Activated naive CD4-positive, alpha-beta T cell treated with anti-CD3 and anti-CD28 coated beads, Interleukin-2, amount 50 U/mL, for 24 hours (primary cell): ENCODE measurements at regions not wholly inside any gene's neighbourhood (a gene's known extent, or its start where the extent isn't known, plus 50 kb on each side); places are given as distances from the start of the nearest gene placed in this dataset.
"Not testable (repeated sequence)": the region's sequence is repeated elsewhere in the genome, so short reads cannot be mapped to it uniquely, and the experiment has no call there.

Experiments
- H3K27ac Mint-ChIP-seq: one replicate; pipeline ENCODE4 v1.8.0; 2021; ENCODE audit warnings: mild to moderate bottlenecking, mixed read lengths
- H3K27me3 Mint-ChIP-seq: one replicate; pipeline ENCODE4 v1.8.0; 2021; ENCODE audit warnings: mixed read lengths
- H3K36me3 Mint-ChIP-seq: one replicate; pipeline ENCODE4 v1.8.0; 2021; ENCODE audit warnings: mixed read lengths
- H3K4me1 Mint-ChIP-seq: one replicate; pipeline ENCODE4 v1.8.0; 2021; ENCODE audit warnings: mixed read lengths
- H3K4me3 Mint-ChIP-seq: one replicate; pipeline ENCODE4 v1.8.0; 2021; ENCODE audit warnings: mild to moderate bottlenecking, mixed read lengths
- H3K9me3 Mint-ChIP-seq: one replicate; pipeline ENCODE4 v1.8.0; 2021; ENCODE audit warnings: mixed read lengths

DNA sequence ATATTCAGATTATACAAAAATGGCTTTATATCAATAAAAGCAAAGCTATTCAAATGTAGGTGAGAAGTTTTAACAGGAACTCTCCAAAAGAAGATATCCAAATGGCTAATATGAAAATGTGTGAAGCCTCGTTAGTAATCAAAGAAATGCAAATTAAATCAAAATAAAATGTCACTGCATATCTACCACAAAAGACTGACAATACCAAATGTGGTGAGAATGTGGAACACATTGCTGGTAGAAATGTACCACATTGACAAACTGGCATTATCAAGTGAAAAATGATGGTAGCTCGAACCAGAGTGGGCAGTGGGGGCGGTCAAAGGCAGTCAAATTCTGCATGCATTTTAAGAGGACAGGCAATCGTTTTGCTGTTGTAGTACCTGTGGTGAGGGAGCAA, 1012.7 kb downstream of the TDRD15 start:
- Mint-ChIP-seq H3K27me3 (no peaks in the 10 kb centered on the region), H3K9me3 (no peaks in the 10 kb centered on the region), H3K4me3 (no peak overlapping the region), H3K27ac (no peak overlapping the region), H3K4me1 (no peaks in the 10 kb centered on the region), H3K36me3 (no peaks in the 10 kb centered on the region)

DNA sequence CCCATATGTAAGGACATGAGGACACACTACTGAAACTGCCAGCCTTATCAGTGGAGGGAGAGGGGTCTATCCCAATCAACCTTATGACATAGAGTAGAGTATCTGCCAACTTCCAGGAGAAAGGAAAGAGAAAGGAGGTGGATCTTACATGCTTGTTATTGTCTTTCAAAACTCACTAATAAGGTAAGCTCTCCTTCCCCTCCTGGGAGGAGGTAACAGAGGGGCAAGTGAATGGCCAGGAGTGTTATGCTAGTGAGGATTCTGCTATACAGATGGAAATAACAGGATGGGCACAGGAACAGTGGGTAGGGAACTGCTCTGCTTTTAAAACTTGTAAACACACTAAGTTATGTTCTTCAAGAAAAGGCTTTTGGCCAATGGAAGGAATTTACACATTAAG, 1020.1 kb downstream of the TDRD15 start:
- Mint-ChIP-seq H3K27ac (no peak overlapping the region), H3K4me3 (no peak overlapping the region), H3K4me1 (no peaks in the 10 kb centered on the region)

DNA sequence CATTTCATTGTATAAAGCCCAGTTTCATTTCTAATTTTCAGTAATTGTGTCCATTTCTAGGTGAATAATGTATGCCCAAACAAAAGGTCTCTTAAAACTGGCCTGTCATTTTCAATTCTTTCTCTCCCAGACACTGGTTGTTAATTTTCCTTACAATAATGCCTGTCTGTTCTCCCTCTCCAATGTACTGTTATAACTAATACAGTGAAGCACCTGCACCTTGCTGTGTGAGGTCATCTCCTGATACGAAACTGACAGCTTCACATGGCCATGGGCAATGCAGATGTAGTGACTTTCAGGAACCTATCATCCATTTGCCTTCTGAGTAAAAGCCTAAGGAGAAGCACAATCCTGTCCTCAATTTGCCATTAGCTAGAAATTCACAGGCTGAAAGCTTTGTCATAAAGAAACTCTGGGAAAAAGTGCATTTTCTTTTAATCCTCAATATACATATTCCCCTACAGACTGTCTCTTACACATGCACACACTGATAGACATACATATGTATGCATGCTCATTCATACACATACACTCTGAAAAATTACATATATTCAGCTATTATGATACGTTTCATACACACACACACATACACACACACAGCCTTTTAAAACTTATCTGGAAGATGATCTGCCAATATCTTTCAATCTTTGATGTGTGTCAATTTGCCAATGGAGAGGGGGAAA, 1030.3 kb downstream of the TDRD15 start:
- Mint-ChIP-seq H3K36me3 (no peaks in the 10 kb centered on the region), H3K27me3 (no peaks in the 10 kb centered on the region), H3K4me3 (no peak overlapping the region), H3K4me1 (no peaks in the 10 kb centered on the region), H3K9me3 (peaks cover 23% of the 10 kb centered on the region), H3K27ac (no peak overlapping the region)

More for the DNA sequence above, 1020.1 kb downstream of the TDRD15 start:
- Mint-ChIP-seq H3K27me3 (no peaks in the 10 kb centered on the region), H3K36me3 (no peaks in the 10 kb centered on the region), H3K9me3 (peaks cover 22% of the 10 kb centered on the region)

DNA sequence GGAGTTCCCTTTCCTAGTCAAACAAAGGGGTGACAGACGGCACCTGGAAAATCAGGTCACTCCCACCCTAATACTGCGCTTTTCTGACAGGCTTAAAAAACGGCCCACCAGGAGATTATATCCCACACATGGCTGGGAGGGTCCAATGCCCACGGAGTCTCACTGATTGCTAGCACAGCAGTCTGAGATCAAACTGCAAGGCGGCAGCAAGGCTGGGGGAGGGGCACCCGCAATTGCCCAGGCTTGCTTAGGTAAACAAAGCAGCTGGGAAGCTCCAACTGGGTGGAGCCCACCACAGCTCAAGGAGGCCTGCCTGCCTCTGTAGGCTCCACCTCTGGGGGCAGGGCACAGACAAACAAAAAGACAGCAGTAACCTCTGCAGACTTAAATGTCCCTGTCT, 1032.9 kb downstream of the TDRD15 start:
- not testable (repeated sequence) for H3K36me3 Mint-ChIP-seq, H3K27me3 Mint-ChIP-seq, H3K4me3 Mint-ChIP-seq, H3K27ac Mint-ChIP-seq, H3K4me1 Mint-ChIP-seq
- peaks cover 17% of the 10 kb centered on the region for H3K9me3 Mint-ChIP-seq

DNA sequence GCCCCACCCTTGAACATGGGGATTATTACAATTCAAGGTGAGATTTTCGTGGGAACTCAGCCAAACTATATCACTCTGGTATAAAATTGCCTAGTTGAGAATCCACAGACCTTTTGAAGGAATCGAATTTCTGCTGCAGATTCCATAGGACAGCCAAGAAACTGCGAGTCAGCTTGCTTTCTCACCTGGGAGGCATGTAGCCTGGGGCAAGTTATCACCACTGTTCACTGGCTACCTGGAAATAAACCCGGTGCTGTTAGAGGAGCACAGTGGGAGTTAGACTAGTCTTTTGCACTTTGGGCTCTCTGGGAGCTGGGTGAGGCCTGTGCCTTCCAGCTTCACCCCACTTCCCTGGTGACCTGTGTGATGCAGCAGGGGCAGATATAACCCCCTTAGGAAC, 1043.5 kb downstream of the TDRD15 start:
- H3K36me3 Mint-ChIP-seq = no peaks in the 10 kb centered on the region
- H3K9me3 Mint-ChIP-seq = peaks cover 11% of the 10 kb centered on the region
- no peaks in the 10 kb centered on the region for H3K4me1 Mint-ChIP-seq
- H3K27me3 Mint-ChIP-seq = no peaks in the 10 kb centered on the region
- H3K27ac Mint-ChIP-seq = no peak overlapping the region
- H3K4me3 Mint-ChIP-seq = no peak overlapping the region

DNA sequence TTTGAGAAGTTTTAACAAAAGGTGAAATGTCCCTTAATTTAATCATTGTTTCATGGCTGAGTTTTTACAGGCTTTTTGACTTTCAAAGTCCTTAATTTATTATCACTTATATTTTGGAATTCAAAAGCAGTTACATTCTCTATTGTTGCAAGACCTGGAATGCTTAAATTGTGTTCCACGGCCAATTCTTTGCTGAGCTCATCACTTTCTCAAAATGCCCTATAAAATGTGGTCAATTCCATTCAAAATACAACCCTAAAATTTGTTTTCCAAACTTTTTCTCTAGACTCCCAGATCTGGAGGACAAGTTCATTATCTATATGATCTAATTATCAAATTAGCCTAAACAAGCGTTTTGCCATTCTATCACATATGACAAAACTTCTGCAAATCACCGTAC, 1051.2 kb downstream of the TDRD15 start:
- Mint-ChIP-seq H3K9me3 (no peaks in the 10 kb centered on the region), H3K4me3 (no peak overlapping the region), H3K27ac (no peak overlapping the region), H3K4me1 (no peaks in the 10 kb centered on the region), H3K36me3 (no peaks in the 10 kb centered on the region), H3K27me3 (no peaks in the 10 kb centered on the region)

DNA sequence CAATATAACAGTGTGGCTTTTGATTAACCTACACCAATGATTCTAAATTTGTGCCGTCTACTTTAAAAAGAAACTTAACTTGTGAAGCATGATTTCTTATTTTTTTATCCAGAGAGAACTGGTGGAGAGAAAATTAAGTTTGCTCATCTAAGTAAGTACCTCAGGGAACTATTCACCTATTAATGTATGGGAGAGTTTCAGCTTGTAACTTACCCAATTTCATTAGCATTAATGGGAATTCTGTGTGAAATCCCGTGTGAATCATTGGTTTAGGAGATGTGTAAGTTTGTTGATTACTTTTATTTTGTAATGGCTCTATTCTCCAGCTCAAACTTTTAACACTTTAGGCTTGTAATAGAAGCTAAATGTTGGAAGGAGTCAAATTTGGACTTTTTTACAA, 1061.5 kb downstream of the TDRD15 start:
- Mint-ChIP-seq H3K4me3 (no peak overlapping the region), H3K27me3 (no peaks in the 10 kb centered on the region), H3K4me1 (no peaks in the 10 kb centered on the region), H3K36me3 (no peaks in the 10 kb centered on the region), H3K27ac (no peak overlapping the region), H3K9me3 (peaks cover 5% of the 10 kb centered on the region)

DNA sequence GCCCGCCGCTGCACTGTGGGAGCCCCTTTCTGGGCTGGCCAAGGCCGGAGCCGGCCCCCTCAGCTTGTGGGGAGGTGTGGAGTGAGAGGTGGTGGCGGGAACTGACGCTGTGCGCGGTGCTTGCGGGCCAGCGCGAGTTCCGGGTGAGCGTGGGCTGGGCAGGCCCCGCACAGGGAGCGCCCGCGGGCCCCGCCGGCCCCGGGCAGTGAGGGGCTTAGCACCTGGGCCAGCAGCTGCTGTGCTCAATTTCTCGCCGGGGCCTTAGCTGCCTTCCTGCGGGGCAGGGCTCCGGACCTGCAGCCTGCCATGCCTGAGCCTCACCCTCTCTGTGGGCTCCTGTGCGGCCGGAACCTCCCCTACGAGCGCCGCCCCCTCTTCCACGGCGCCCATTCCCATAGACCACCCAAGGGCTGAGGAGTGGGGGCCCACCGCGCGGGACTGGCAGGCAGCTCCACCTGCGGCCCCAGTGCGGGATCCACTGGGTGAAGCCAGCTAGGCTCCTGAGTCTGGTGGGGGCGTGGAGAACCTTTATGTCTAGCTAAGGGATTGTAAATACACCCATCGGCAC, 1062.6 kb downstream of the TDRD15 start:
- H3K27ac Mint-ChIP-seq, H3K4me1 Mint-ChIP-seq, H3K36me3 Mint-ChIP-seq, H3K27me3 Mint-ChIP-seq, H3K4me3 Mint-ChIP-seq, H3K9me3 Mint-ChIP-seq: not testable (repeated sequence)

DNA sequence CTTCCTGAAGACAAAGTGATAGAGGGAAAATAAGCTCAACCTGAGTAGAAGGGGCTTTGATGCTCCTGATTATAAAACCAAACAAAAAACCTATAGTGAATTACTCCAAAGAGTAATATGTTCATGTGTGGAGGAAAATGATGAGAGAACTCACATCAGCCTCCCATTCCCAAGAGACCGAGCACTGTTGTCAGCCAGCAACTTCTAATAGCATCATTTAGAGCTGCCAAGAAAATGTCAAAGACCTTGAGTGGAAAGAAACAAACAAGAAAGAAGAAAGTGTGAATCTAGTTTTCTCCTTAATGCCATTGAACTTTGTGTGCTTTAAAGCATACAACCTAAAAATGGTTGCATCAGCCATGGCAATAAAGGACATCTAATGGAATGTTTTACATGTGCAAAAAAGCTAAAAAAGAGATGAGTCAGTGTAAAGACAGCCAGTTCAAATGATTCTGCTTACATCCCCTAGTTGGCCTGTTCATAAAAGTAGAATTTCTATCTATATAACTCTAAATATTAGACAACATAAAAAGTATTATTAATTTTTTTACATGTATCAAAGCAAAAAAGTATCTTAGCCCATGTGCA, 1066.2 kb downstream of the TDRD15 start:
- Mint-ChIP-seq H3K36me3 (no peaks in the 10 kb centered on the region), H3K9me3 (no peaks in the 10 kb centered on the region), H3K27ac (no peak overlapping the region), H3K27me3 (no peaks in the 10 kb centered on the region), H3K4me1 (no peaks in the 10 kb centered on the region), H3K4me3 (no peak overlapping the region)

DNA sequence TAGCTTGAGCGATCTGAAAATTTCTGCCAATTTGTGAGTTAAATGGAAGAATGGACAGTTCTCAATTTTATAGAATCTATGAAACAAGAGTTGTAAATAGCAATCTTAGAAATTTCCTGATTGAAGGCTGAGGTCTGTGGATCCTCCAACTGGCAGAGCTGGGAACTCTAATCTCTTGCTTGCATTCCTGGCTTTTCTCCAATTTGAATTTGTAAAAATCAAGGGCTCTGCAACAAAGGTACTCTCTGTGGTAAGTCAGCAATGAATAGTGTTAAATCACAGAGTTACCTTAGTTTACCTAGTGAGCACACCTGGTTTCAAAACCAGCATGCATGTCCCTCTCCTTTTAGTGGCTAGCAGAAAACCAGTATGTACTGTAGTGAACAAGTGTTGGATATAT, 1070.5 kb downstream of the TDRD15 start:
- Mint-ChIP-seq H3K27me3 (no peaks in the 10 kb centered on the region), H3K27ac (no peak overlapping the region), H3K4me3 (no peak overlapping the region), H3K9me3 (no peaks in the 10 kb centered on the region), H3K4me1 (no peaks in the 10 kb centered on the region), H3K36me3 (no peaks in the 10 kb centered on the region)

DNA sequence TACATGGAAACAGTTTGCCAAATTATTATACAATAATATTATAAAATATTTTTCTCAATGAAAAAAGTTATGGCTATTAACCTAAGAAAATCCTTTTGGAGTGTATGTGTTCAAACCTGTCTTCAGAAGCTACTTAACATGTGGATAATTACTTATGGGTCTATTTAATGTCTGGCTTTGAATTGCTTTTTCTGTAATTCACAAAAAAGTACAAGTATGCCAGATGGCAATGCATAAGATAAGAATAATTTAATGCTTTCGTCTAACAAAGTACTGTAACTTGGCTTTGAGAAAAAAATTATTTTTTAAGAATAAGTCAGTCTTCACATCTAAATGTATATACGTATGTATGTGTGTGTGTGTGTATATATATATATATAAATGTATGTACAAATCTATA, 1073.0 kb downstream of the TDRD15 start:
- Mint-ChIP-seq H3K9me3 (no peaks in the 10 kb centered on the region), H3K27ac (no peak overlapping the region), H3K4me3 (no peak overlapping the region)

DNA sequence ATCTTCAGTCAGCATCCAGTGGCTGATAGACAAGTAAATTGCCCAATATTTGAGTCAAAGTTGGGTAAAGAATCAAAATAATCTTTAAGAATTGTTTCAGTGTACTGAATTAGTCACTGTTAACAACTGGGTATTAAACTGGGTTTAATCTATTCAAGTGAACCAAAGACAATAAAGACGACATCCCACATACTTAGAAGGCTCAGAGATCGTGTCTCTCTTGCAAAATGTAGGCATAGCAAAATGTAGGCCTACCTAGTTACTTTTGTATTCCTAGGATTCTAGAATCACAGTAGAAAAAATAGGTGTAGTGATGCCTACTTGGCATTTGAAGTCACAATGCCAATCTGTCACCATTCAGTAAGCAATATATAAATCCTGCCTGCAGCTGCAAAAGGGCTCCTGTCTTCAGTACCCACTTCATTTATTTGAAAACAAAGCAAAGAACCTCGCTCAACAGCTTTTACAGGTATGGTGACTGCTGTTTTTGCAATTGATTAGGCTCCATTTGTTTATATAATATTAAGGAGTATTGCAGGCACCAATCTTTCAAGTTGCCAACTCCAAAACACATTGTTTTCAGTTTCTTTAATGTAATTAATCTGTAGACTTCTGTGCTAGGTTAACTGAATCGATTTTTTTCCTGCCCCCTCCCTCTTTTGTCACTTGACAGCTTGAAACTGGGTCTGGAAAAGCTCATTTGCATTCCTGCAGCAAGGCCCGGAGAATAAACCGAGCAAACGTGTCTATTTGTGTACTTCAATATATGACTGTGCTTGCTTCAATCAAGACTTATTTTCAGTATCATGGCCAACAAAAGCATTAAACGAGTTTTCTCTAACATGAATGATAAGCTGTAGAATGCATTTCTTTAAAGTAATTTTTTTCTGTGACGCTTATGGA, 1074.9 kb downstream of the TDRD15 start:
- Mint-ChIP-seq H3K9me3 (peaks cover under 1% of the 10 kb centered on the region), H3K36me3 (no peaks in the 10 kb centered on the region), H3K4me1 (no peaks in the 10 kb centered on the region), H3K4me3 (no peak overlapping the region), H3K27me3 (no peaks in the 10 kb centered on the region), H3K27ac (no peak overlapping the region)

More for the DNA sequence above, 1073.0 kb downstream of the TDRD15 start:
- no peaks in the 10 kb centered on the region for H3K27me3 Mint-ChIP-seq
- H3K4me1 Mint-ChIP-seq = no peaks in the 10 kb centered on the region
- no peaks in the 10 kb centered on the region for H3K36me3 Mint-ChIP-seq

DNA sequence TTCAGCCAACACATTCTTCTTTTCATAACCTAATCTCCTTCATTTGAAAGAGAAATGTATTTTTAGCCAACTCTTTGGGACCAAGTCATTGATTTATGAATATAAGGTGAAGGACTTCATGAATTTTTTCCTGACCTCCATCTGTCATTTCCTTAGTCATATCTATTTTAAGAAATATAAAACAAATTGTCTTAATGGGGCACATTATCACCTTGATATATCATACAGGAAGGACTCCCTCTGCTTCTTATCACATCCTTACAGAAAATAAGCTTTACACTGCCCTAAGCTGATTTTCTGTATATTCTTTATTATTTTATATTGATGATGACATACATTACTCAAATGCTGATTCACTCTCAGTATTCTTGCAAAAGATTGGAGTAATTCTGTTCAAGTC, 1076.2 kb downstream of the TDRD15 start:
- no peak overlapping the region for H3K27ac Mint-ChIP-seq
- H3K9me3 Mint-ChIP-seq = peaks cover 9% of the 10 kb centered on the region
- H3K4me1 Mint-ChIP-seq = no peaks in the 10 kb centered on the region
- H3K4me3 Mint-ChIP-seq = no peak overlapping the region
- no peaks in the 10 kb centered on the region for H3K36me3 Mint-ChIP-seq
- no peaks in the 10 kb centered on the region for H3K27me3 Mint-ChIP-seq

DNA sequence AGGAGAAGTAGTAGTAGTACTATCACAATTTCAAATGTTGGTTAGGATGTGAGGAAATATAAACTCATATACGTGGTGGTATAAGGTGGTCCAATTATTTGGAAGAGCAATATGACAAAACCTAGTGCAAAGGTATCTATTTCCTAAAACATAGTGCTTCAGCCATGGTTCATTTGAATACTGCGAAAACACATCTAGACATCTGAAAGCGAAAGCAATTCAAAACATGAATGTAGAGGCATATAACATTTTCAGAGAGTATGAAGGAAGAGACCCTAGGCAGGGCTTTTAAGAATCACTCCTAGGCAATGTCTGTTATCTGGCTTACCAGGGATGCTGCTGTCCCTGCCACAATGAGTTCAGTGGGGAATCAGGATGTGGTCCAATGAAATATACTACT, 1085.8 kb downstream of the TDRD15 start:
- no peaks in the 10 kb centered on the region for H3K27me3 Mint-ChIP-seq
- H3K9me3 Mint-ChIP-seq = peaks cover 28% of the 10 kb centered on the region
- H3K27ac Mint-ChIP-seq = no peak overlapping the region
- no peaks in the 10 kb centered on the region for H3K4me1 Mint-ChIP-seq
- no peaks in the 10 kb centered on the region for H3K36me3 Mint-ChIP-seq
- H3K4me3 Mint-ChIP-seq = no peak overlapping the region

DNA sequence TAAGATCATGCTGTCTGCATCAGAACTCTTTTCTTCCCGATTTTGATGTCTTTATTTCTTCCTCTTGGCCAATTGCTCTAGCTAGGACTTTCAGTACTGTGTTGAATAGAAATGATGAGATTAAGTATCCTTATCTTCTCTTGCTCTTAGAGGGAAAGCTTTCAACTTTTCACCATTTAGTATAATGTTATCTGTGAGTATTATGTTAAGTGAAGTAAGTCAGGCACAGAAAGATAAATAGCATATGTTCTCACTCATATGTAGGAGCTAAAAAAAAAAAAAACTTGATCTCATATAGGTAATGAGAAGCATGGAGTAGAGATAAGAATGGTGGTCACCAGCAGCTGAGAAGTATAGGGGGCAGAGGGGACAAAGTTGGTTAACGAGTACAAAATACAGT, 1089.5 kb downstream of the TDRD15 start:
- H3K4me3 Mint-ChIP-seq = no peak overlapping the region
- H3K9me3 Mint-ChIP-seq = peaks cover 21% of the 10 kb centered on the region
- no peaks in the 10 kb centered on the region for H3K27me3 Mint-ChIP-seq
- H3K36me3 Mint-ChIP-seq = no peaks in the 10 kb centered on the region
- H3K27ac Mint-ChIP-seq = no peak overlapping the region
- no peaks in the 10 kb centered on the region for H3K4me1 Mint-ChIP-seq

DNA sequence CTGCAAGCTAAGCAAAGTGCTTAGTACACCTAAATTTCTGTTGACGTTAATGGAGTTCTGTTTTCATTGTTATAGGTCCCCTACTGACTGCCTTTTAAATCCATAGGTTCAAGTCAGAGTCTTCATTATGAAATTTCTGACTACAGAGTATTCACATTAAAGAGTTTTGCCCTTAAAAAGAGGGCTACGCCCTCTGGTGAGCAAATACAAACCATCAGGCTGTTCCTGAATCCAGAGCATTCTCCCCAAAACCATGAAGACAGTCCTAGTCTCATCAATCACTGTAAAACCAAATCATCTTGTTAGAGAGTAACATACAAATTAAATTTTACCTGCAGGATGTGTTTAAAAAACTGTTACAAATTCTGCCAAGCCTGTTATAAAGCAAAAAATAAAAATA, 1091.7 kb downstream of the TDRD15 start:
- Mint-ChIP-seq H3K36me3 (no peaks in the 10 kb centered on the region), H3K27ac (no peak overlapping the region), H3K27me3 (no peaks in the 10 kb centered on the region), H3K9me3 (peaks cover 16% of the 10 kb centered on the region), H3K4me3 (no peak overlapping the region), H3K4me1 (no peaks in the 10 kb centered on the region)
